HEK293T (cell line): ENCODE measurements at regions not wholly inside any gene's neighbourhood (a gene's known extent, or its start where the extent isn't known, plus 50 kb on each side); places are given as distances from the start of the nearest gene placed in this dataset.

Source experiments
- CTCF ChIA-PET: fragments of 350-600 bp; formaldehyde crosslinking; extraction: SDS; loops from one replicate; lab custom pipeline; 2021; ENCODE audit warnings: antibody characterized with exemption, inconsistent platforms; lab: Yijun Ruan, JAX
- POLR2A ChIA-PET: fragments of 350-600 bp; formaldehyde crosslinking; extraction: SDS; loops from one replicate; lab custom pipeline; 2020; ENCODE audit warnings: antibody characterized with exemption, inconsistent platforms; lab: Yijun Ruan, JAX
- DNase-seq: peaks from one replicate; pipeline ENCODE4 v3.0.0; 2012; ENCODE audit warnings: mixed read lengths; ENCODE audit errors: extremely low spot score
- ARNT ChIP-seq: fragments of 450-650 bp; IDR thresholded peaks from 2 replicates; pipeline ENCODE4 v1.6.1; 2017; ENCODE audit warnings: mild to moderate bottlenecking
- BHLHE40 ChIP-seq: fragments of 450-650 bp; IDR thresholded peaks from 2 replicates; pipeline ENCODE4 v1.6.1; 2016; ENCODE audit warnings: mild to moderate bottlenecking, moderate library complexity, borderline replicate concordance
- CTBP1 ChIP-seq: fragments of 450-650 bp; IDR thresholded peaks from 2 replicates; pipeline ENCODE4 v1.6.1; 2016; ENCODE audit warnings: borderline replicate concordance
- ELF4 ChIP-seq: fragments of 450-650 bp; IDR thresholded peaks from 2 replicates; pipeline ENCODE4 v1.6.1; 2017; ENCODE audit warnings: antibody characterized with exemption
- FOXA1 ChIP-seq: fragments of 450-650 bp; IDR thresholded peaks from 2 replicates; pipeline ENCODE4 v1.6.1; 2016; ENCODE audit warnings: mild to moderate bottlenecking
- FOXK2 ChIP-seq: fragments of 450-650 bp; IDR thresholded peaks from 2 replicates; pipeline ENCODE4 v1.6.1; 2016; ENCODE audit warnings: mild to moderate bottlenecking
- FOXM1 ChIP-seq: fragments of 450-650 bp; IDR thresholded peaks from 2 replicates; pipeline ENCODE4 v1.6.1; 2017; ENCODE audit warnings: mild to moderate bottlenecking, borderline replicate concordance
- HDGF ChIP-seq: fragments of 450-650 bp; IDR thresholded peaks from 2 replicates; pipeline ENCODE4 v1.6.1; 2017; ENCODE audit warnings: antibody characterized with exemption, borderline replicate concordance
- L3MBTL2 ChIP-seq: fragments of 450-650 bp; conservative IDR thresholded peaks from 2 replicates; pipeline ENCODE4 v1.6.1; 2016; ENCODE audit warnings: mild to moderate bottlenecking
- LEF1 ChIP-seq: fragments of 450-650 bp; IDR thresholded peaks from 2 replicates; pipeline ENCODE4 v1.6.1; 2017; ENCODE audit warnings: mild to moderate bottlenecking, borderline replicate concordance
- NFRKB ChIP-seq: fragments of 450-650 bp; IDR thresholded peaks from 2 replicates; pipeline ENCODE4 v1.6.1; 2016; ENCODE audit warnings: mild to moderate bottlenecking, moderate library complexity
- PKNOX1 ChIP-seq: fragments of 450-650 bp; IDR thresholded peaks from 2 replicates; pipeline ENCODE4 v1.6.1; 2016
- SP1 ChIP-seq: fragments of 450-650 bp; IDR thresholded peaks from 2 replicates; pipeline ENCODE4 v1.6.1; 2017
- SUZ12 ChIP-seq: fragments of 450-650 bp; IDR thresholded peaks from 2 replicates; pipeline ENCODE4 v1.6.1; 2016; ENCODE audit warnings: mild to moderate bottlenecking
- TARDBP ChIP-seq: fragments of 450-650 bp; IDR thresholded peaks from 2 replicates; pipeline ENCODE4 v1.6.1; 2016
- ZNF384 ChIP-seq: fragments of 450-650 bp; IDR thresholded peaks from 2 replicates; pipeline ENCODE4 v1.6.1; 2016

- ChIA-PET CTCF (no interaction called here), POLR2A (no interaction called here)
Measured at GRCh38 chr20:62580733-62581132, 61.6 kb upstream of the SLCO4A1 start.

GRCh38 chr20:62581308-62581707 lies 61.0 kb upstream of the SLCO4A1 start:
- ChIA-PET CTCF (no interaction called here), POLR2A (no interaction called here)
- no peak for DNase-seq
- TF ChIP-seq SUZ12, result no peak
- TF ChIP-seq FOXK2, result no peak
- no peak for TF ChIP-seq PKNOX1
- no peak for TF ChIP-seq SP1
- no peak for TF ChIP-seq L3MBTL2

More at GRCh38 chr20:62580733-62581132, 61.6 kb upstream of the SLCO4A1 start:
- TF ChIP-seq SUZ12 (no peak), L3MBTL2 (no peak), LEF1 (no peak)
- DNase-seq, result no peak

- TF ChIP-seq HDGF (no peak), SUZ12 (no peak), BHLHE40 (no peak), ARNT (no peak), TARDBP (no peak), ZNF384 (no peak), FOXK2 (no peak), CTBP1 (no peak), FOXM1 (no peak), LEF1 (no peak), NFRKB (no peak), PKNOX1 (no peak)
- DNase-seq, result no peak
- POLR2A ChIA-PET, result no interaction called here
- CTCF ChIA-PET, result no interaction called here
Measured at GRCh38 chr20:62581806-62582205, 60.5 kb upstream of the SLCO4A1 start.

- ChIA-PET POLR2A (no interaction called here), CTCF (no interaction called here)
- DNase-seq, result no peak
- no peak for TF ChIP-seq ARNT
- TF ChIP-seq TARDBP, result no peak
- no peak for TF ChIP-seq SP1
- TF ChIP-seq FOXM1, result no peak
- no peak for TF ChIP-seq L3MBTL2
- no peak for TF ChIP-seq NFRKB
- TF ChIP-seq LEF1, result no peak
- no peak for TF ChIP-seq PKNOX1
Measured at GRCh38 chr20:62583424-62583920, 58.8 kb upstream of the SLCO4A1 start.

- CTCF ChIA-PET, result no interaction called here
- no peak for DNase-seq
- POLR2A ChIA-PET, result no interaction called here
- TF ChIP-seq TARDBP (0 out of 2 replicates have a peak, but pooled peaks have one; percentile 32), ELF4 (no peak)
Measured at GRCh38 chr20:62584671-62585460, 57.4 kb upstream of the SLCO4A1 start.

GRCh38 chr20:62585461-62585970 lies 56.8 kb upstream of the SLCO4A1 start:
- DNase-seq, result no peak
- ChIA-PET POLR2A (no interaction called here), CTCF (interaction anchor here (1.4 kb wide), 1 partner anchor 31 kb away, joined by 6 read pairs; no protein-coding TSS in a partner anchor)
- TF ChIP-seq FOXM1 (no peak), NFRKB (no peak), ZNF384 (no peak), PKNOX1 (no peak), FOXA1 (no peak), LEF1 (no peak), HDGF (no peak), TARDBP (no peak), SUZ12 (no peak), SP1 (no peak), ELF4 (no peak), BHLHE40 (no peak), ARNT (no peak), L3MBTL2 (no peak), CTBP1 (no peak), FOXK2 (no peak)
